ENCODE measurements at regions not wholly inside any gene's neighbourhood (a gene's known extent, or its start where the extent isn't known, plus 50 kb on each side); places are given as distances from the start of the nearest gene placed in this dataset.
"Not testable (repeated sequence)": the region's sequence is repeated elsewhere in the genome, so short reads cannot be mapped to it uniquely, and the experiment has no call there.

- TF ChIP-seq CTCF (conservative IDR thresholded peaks at IDR 0.05; ENCODE audit: low read depth, low read length), result no peak
Observed at GRCh38 chr20:12849225-12849910, 159.4 kb upstream of the SPTLC3 start.

GRCh38 chr20:12857643-12858042, 151.1 kb upstream of the SPTLC3 start:
- not testable (repeated sequence) for H3K4me3 ChIP-seq (ENCODE audit: low read length); DNase-seq (ENCODE audit: low read depth)

More at GRCh38 chr20:12849225-12849910, 159.4 kb upstream of the SPTLC3 start:
- H3K4me3 ChIP-seq (ENCODE audit: low read length), result no peak overlapping the region
- no peak for DNase-seq (ENCODE audit: low read depth)

- H3K4me3 ChIP-seq (ENCODE audit: low read length), result no peak overlapping the region
- DNase-seq (ENCODE audit: low read depth), result no peak
- TF ChIP-seq CTCF (conservative IDR thresholded peaks at IDR 0.05; ENCODE audit: low read depth, low read length), result no peak
Observed at GRCh38 chr20:12860619-12861247, 148.0 kb upstream of the SPTLC3 start.

GRCh38 chr20:12869669-12870068, 139.1 kb upstream of the SPTLC3 start:
- DNase-seq (ENCODE audit: low read depth), result no peak
- H3K4me3 ChIP-seq (ENCODE audit: low read length), result no peak overlapping the region
- TF ChIP-seq CTCF (conservative IDR thresholded peaks at IDR 0.05; ENCODE audit: low read depth, low read length), result no peak

- H3K4me3 ChIP-seq (ENCODE audit: low read length), result no peak overlapping the region
- TF ChIP-seq CTCF (conservative IDR thresholded peaks at IDR 0.05; ENCODE audit: low read depth, low read length), result no peak
- no peak for DNase-seq (ENCODE audit: low read depth)
Observed at GRCh38 chr20:12870588-12870987, 138.2 kb upstream of the SPTLC3 start.

- no peak for TF ChIP-seq CTCF (conservative IDR thresholded peaks at IDR 0.05; ENCODE audit: low read depth, low read length)
- no peak for DNase-seq (ENCODE audit: low read depth)
- no peak overlapping the region for H3K4me3 ChIP-seq (ENCODE audit: low read length)
Observed at GRCh38 chr20:12874933-12875332, 133.8 kb upstream of the SPTLC3 start.

- no peak for DNase-seq (ENCODE audit: low read depth)
- no peak overlapping the region for H3K4me3 ChIP-seq (ENCODE audit: low read length)
- TF ChIP-seq CTCF (conservative IDR thresholded peaks at IDR 0.05; ENCODE audit: low read depth, low read length), result no peak
Observed at GRCh38 chr20:12875510-12875909, 133.3 kb upstream of the SPTLC3 start.
